Activated naive CD8-positive, alpha-beta T cell treated with anti-CD3 and anti-CD28 coated beads, Interleukin-2, amount 50 U/mL, for 24 hours (primary cell): ENCODE measurements at regions not wholly inside any gene's neighbourhood (a gene's known extent, or its start where the extent isn't known, plus 50 kb on each side); places are given as distances from the start of the nearest gene placed in this dataset.
"Not testable (repeated sequence)": the region's sequence is repeated elsewhere in the genome, so short reads cannot be mapped to it uniquely, and the experiment has no call there.

ENCODE experiments used
- ATAC-seq: fragments of 150-1000 bp; cut with Tn5 transposase; one replicate; pipeline ENCODE4 v1.10.0; 2021
- DNase-seq: peaks from one replicate; pipeline ENCODE4 v3.0.0; 2021
- H3K27ac Mint-ChIP-seq: one replicate; pipeline ENCODE4 v1.8.0; 2021; ENCODE audit warnings: mild to moderate bottlenecking, mixed read lengths
- H3K27me3 Mint-ChIP-seq: one replicate; pipeline ENCODE4 v1.8.0; 2021; ENCODE audit warnings: mixed read lengths
- H3K36me3 Mint-ChIP-seq: one replicate; pipeline ENCODE4 v1.8.0; 2021; ENCODE audit warnings: low read depth, mixed read lengths
- H3K4me1 Mint-ChIP-seq: one replicate; pipeline ENCODE4 v1.8.0; 2021; ENCODE audit warnings: mixed read lengths
- H3K4me3 Mint-ChIP-seq: one replicate; pipeline ENCODE4 v1.8.0; 2021; ENCODE audit warnings: mild to moderate bottlenecking, moderate library complexity, mixed read lengths
- H3K9me3 Mint-ChIP-seq: one replicate; pipeline ENCODE4 v1.8.0; 2021; ENCODE audit warnings: mixed read lengths

DNA sequence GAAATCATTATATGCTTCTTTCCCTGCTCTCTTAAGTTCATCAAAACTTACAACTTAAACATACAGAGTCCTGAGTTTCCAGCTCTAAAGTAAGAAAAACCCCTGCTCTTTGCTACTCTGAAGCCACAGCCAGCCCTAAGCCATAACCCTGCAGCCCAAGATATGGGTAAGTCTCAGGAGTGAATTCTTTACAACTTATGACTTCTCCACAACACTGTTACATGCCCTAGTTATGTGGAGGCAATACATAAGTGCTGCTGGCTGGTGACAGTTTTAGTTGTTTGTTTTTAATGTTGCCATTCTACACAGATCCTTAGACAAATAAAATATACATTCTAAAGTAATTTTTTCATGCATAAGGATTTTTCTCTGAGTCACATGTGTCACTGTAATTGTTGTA is 100.2 kb downstream of the FBXO8 start:
- Mint-ChIP-seq H3K9me3 (no peaks in the 10 kb centered on the region), H3K36me3 (no peaks in the 10 kb centered on the region), H3K27me3 (peaks cover 20% of the 10 kb centered on the region), H3K27ac (no peak overlapping the region), H3K4me1 (no peaks in the 10 kb centered on the region), H3K4me3 (no peak overlapping the region)
- ATAC-seq (no peak), DNase-seq (no peak)

DNA sequence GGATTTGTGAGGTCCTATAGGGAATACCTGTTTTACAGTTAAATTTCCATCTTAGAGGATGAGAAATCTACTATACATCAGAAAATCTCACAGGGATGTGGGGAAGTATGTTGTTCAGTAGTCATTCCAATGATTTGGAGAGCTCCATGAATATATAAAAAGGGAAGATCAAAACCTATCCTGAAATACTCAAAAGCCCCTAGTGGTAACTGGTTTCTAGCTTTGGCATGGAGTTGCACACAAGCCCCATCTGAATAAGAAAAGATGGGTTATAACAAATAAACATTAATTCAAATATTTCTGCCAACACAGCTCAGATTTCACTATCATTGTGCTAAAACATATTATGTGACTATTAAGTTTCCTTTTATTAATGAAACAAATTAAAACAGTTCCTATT is 101.6 kb downstream of the FBXO8 start:
- Mint-ChIP-seq H3K27me3 (peaks cover 14% of the 10 kb centered on the region), H3K9me3 (no peaks in the 10 kb centered on the region), H3K4me1 (no peaks in the 10 kb centered on the region), H3K27ac (no peak overlapping the region), H3K4me3 (no peak overlapping the region), H3K36me3 (no peaks in the 10 kb centered on the region)
- DNase-seq, result no peak
- ATAC-seq, result no peak

DNA sequence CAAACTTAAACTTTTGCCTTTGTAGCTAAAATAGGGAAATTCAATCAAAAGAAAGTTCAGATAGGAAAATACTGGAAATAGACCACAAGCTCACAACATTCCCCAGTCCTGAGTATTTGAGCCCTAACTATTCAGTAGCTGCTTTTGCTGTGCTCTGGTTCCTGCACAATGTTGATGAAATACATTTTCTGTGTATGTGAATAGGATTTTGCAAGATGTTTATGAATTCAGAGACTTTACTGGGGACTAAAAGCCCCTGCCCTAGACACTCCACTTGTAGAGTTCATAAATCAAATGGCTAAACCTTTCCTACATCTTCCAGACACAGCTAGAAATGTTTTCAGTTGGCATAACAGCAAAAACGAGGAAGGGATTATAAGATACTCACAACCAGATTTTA is 105.9 kb downstream of the FBXO8 start:
- DNase-seq (no peak), ATAC-seq (no peak)
- H3K4me3 Mint-ChIP-seq, result no peak overlapping the region
- no peaks in the 10 kb centered on the region for H3K9me3 Mint-ChIP-seq
- H3K27ac Mint-ChIP-seq, result no peak overlapping the region
- H3K27me3 Mint-ChIP-seq, result peaks cover 13% of the 10 kb centered on the region
- no peaks in the 10 kb centered on the region for H3K4me1 Mint-ChIP-seq
- no peaks in the 10 kb centered on the region for H3K36me3 Mint-ChIP-seq

DNA sequence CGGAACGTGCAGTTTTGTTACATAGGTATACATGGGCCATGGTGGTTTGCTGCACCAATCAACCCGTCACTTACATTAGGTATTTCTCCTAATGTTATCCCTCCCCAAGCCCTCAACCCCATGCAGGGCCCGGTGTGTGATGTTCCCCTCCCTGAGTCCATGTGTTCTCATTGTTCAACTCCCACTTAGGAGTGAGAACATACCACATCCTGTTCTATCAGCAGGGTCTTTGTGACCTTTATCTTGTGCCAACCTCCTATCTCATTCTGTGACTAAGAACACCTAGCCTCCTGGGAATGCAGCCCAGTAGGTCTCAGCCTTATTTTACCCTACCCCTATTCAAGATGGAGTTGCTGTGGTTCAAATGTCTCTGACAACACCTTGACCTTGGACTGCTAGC is 107.6 kb downstream of the FBXO8 start:
- H3K36me3 Mint-ChIP-seq, H3K4me1 Mint-ChIP-seq, H3K27ac Mint-ChIP-seq, DNase-seq, H3K9me3 Mint-ChIP-seq, ATAC-seq, H3K4me3 Mint-ChIP-seq: not testable (repeated sequence)
- peaks cover 13% of the 10 kb centered on the region for H3K27me3 Mint-ChIP-seq

DNA sequence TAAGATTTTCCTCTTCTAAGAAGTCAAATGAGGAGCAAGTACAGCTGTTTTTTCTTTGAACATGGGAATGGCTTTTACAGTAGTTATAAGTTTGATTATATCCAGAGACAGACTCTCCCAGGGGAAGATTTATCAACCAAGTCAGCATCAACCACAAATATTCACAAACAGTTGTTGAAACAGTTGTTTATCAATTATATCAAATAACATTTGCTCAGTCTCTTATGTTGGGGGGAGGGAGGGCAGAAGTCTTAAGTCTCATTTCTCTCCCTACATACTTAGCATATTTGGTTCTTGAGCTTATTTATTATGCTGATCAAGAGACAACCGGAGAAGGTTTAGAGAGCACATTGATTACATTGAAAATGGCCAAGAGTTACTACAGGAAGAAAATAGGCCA is 110.1 kb downstream of the FBXO8 start:
- Mint-ChIP-seq H3K27me3 (peaks cover 9% of the 10 kb centered on the region), H3K4me3 (no peak overlapping the region), H3K4me1 (no peaks in the 10 kb centered on the region), H3K27ac (no peak overlapping the region), H3K9me3 (no peaks in the 10 kb centered on the region), H3K36me3 (no peaks in the 10 kb centered on the region)
- DNase-seq (no peak), ATAC-seq (no peak)

DNA sequence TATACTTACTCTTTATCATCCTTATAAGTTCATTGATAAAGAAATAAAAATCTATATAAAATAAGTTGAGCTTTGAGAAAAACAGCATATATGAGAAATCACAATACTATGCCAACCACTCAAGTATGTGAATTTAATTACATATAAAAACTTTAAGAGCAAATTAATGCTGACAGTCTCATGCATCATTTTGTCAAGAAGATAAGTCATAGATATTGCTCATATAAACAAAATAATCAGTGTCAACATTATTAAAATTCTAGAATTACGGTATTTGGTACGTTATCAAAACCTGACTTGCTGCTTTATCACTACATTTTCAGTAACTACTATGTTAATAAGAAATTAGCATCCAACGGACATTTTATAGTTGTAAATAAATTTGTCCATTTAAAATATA is 111.2 kb downstream of the FBXO8 start:
- no peaks in the 10 kb centered on the region for H3K4me1 Mint-ChIP-seq
- no peaks in the 10 kb centered on the region for H3K36me3 Mint-ChIP-seq
- H3K4me3 Mint-ChIP-seq, result no peak overlapping the region
- no peaks in the 10 kb centered on the region for H3K9me3 Mint-ChIP-seq
- no peak overlapping the region for H3K27ac Mint-ChIP-seq
- ATAC-seq (no peak), DNase-seq (no peak)
- H3K27me3 Mint-ChIP-seq, result peaks cover 10% of the 10 kb centered on the region

DNA sequence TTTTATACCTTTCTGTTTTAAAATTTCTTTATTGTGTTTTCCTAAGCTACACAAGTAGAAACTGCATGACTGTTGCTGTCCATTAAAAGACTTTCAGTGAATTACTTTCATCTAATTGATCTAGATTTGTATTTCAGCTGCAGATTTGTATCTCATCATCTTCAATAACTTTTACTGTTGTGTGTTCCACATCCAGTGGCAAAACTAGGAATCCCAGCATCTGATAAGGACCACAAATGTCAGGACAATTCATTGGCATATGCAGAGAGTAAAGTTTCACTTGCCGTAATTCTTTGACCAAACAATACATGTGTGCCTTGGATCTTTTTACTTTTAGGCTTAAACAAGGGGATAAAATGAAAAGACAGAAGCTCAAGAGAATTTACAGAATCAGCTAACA is 112.6 kb downstream of the FBXO8 start:
- DNase-seq (no peak), ATAC-seq (no peak)
- Mint-ChIP-seq H3K4me1 (no peaks in the 10 kb centered on the region), H3K27ac (no peak overlapping the region), H3K27me3 (peaks cover 10% of the 10 kb centered on the region), H3K36me3 (no peaks in the 10 kb centered on the region), H3K9me3 (no peaks in the 10 kb centered on the region), H3K4me3 (no peak overlapping the region)

DNA sequence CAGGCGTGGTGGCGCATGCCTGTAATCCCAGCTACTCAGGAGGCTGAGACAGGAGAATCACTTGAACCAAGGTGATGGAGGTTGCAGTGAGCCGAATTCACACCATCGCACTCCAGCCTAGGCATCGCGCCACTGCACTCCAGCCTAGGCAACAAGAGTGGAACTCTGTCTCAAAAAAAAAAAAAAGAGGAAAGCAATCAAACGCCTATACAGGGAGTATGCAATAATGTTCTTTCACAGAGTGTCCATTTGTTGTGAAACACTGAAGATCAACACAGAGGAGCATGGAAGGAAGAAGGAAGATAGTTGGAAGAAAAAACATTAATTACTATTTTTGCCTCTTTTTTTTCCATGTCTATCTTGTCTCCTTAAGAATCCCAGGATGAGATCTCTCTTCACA is 113.4 kb downstream of the FBXO8 start:
- H3K27me3 Mint-ChIP-seq, result peaks cover 8% of the 10 kb centered on the region
- H3K4me3 Mint-ChIP-seq, result no peak overlapping the region
- no peak overlapping the region for H3K27ac Mint-ChIP-seq
- DNase-seq (no peak), ATAC-seq (no peak)
- H3K36me3 Mint-ChIP-seq, result no peaks in the 10 kb centered on the region
- no peaks in the 10 kb centered on the region for H3K4me1 Mint-ChIP-seq
- H3K9me3 Mint-ChIP-seq, result no peaks in the 10 kb centered on the region

DNA sequence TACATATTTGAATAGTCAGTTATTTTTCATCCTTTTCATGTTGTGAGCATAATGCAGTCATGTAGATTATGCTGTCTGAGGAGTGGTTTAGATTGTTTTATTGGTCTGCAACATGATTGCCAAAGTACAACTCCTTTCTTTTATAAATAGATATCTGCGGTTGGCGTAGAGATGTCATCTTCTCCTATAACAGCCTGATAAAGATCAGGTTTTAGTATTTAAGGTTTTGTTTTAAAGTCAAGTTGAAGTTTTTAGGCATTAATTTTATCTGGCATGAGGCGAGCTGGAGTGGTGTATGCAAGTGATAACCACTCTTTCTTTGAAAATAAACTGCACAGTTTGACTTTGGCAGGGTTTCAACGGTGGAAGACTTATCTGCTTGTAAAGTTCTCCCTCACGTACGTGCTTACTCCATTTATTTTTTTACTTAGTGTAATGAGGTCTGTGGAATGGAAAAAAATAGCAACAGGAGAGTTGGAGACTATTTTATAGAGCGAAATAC is 126.3 kb downstream of the FBXO8 start:
- Mint-ChIP-seq H3K4me1 (no peaks in the 10 kb centered on the region), H3K36me3 (no peaks in the 10 kb centered on the region), H3K27me3 (peaks cover 15% of the 10 kb centered on the region), H3K4me3 (no peak overlapping the region), H3K27ac (no peak overlapping the region), H3K9me3 (no peaks in the 10 kb centered on the region)
- DNase-seq (no peak), ATAC-seq (no peak)

DNA sequence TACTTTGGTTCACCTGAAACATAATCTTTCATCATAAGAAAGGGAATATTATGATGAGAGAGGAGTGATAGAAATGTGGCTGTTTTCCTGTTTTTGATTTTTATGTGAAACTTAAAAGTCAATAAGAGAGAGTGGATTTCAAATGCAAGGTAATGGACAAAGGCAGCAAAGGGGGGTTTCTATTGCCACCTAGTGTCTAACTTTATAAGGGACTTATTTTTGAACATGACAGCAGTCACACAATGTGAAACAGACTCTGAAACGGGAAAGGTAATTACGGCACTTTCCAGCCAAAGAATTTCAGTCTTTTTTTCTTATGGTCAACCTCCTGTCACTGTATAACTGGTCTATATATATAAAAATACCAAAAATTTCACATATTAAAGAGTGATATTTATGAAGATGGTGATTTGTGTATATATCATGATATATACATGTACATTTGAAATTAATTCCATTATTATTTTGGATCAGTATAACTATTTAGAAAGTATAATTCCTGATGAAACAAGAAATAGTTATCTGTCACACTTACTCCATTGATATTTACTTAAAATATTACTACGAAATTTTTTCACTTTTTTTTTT is 127.1 kb downstream of the FBXO8 start:
- H3K36me3 Mint-ChIP-seq, result no peaks in the 10 kb centered on the region
- peak; percentile 43 for ATAC-seq
- no peak for DNase-seq
- H3K4me3 Mint-ChIP-seq, result no peak overlapping the region
- H3K4me1 Mint-ChIP-seq, result no peaks in the 10 kb centered on the region
- H3K27me3 Mint-ChIP-seq, result peaks cover 15% of the 10 kb centered on the region
- H3K9me3 Mint-ChIP-seq, result no peaks in the 10 kb centered on the region
- no peak overlapping the region for H3K27ac Mint-ChIP-seq

DNA sequence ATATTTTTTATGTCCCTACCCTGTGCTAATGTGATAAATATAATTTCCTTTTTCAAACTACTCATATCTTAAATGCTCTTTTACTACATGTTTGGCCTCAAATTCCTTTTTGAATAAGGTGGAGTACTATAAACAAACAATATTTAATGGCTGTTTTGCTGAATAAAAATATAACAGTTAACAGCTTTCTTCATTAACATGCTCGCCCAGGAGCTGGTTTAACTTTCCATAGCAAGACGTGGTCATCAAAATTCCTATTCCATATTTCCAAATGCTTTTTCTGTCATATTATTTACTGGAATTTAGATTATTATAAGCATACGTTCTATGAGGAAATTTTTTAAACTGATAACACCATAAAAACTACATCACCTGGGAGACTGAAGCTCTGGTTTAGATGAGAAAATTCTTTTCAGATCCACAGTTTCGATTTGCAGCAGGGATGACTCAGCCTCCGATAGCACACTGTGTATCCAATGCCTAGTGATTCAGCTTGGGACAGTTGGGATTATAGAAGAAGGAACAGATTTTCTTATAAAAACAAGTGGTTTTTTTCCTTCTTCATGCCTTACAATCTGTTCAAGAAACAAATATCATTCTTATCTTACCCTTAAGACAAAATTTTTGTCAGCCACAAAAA is 129.1 kb downstream of the FBXO8 start:
- ATAC-seq (no peak), DNase-seq (no peak)
- Mint-ChIP-seq H3K9me3 (no peaks in the 10 kb centered on the region), H3K27me3 (peaks cover 17% of the 10 kb centered on the region), H3K36me3 (no peaks in the 10 kb centered on the region), H3K4me3 (no peak overlapping the region), H3K27ac (no peak overlapping the region), H3K4me1 (no peaks in the 10 kb centered on the region)

DNA sequence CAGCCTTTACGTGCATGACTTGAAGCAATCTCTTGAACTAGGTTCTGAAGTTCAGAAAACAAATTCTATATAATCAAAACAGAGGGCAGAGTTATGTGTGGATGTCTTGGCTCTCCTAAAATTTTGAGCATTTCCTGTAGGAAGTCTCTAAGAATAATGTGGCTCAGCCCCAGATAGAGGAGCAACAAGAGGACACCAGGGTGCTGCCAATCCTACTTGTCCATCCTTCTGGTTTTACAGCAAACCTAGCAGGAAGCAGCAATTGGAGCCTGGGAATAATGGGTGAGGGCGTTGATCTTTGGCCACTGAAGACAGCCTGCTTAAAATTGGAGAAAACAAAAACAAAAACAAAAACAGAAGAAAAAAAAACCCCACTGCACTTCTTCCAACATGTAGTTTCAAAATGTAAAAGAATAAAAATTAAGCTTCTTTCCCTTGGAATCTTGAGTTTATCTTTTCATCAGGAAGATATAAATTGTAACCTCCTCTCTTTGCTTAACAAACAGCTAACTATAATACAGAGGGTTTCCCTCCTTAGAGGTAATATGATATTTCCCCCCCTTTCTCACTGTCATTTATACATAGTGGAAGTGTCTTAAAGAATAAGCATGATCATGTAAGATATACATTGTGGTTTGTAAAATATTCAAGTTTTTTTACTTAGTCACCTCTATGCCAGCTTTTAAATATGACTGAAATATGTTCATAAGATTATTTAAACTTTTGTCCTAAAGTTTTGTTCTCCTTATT is 130.6 kb downstream of the FBXO8 start:
- H3K27me3 Mint-ChIP-seq, result peaks cover 17% of the 10 kb centered on the region
- ATAC-seq, result no peak
- H3K27ac Mint-ChIP-seq, result no peak overlapping the region
- no peak for DNase-seq
- no peaks in the 10 kb centered on the region for H3K4me1 Mint-ChIP-seq
- H3K36me3 Mint-ChIP-seq, result no peaks in the 10 kb centered on the region
- H3K9me3 Mint-ChIP-seq, result no peaks in the 10 kb centered on the region
- H3K4me3 Mint-ChIP-seq, result no peak overlapping the region

DNA sequence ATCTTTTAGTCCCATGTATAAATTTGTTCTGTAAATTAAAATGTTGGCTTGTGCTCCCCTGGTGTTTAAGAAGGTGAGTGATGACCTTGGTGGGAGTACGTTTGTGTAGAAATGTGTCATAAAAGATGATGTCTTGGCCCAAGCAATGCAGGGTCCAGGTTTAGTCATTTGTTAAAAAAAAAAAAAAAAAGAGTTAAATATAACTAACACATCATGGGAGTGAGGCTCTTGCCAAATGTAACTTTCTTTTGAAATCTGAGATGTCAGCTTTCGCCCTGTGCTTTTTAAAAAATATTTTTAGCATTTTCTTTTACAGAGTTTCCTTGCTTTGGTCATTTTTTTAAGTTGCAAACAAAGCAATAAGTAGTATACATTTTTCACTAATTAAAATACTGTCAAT is 135.6 kb downstream of the FBXO8 start:
- Mint-ChIP-seq H3K36me3 (no peaks in the 10 kb centered on the region), H3K4me3 (no peak overlapping the region), H3K4me1 (no peaks in the 10 kb centered on the region), H3K27me3 (peaks cover 18% of the 10 kb centered on the region), H3K9me3 (no peaks in the 10 kb centered on the region), H3K27ac (no peak overlapping the region)
- DNase-seq (no peak), ATAC-seq (no peak)

DNA sequence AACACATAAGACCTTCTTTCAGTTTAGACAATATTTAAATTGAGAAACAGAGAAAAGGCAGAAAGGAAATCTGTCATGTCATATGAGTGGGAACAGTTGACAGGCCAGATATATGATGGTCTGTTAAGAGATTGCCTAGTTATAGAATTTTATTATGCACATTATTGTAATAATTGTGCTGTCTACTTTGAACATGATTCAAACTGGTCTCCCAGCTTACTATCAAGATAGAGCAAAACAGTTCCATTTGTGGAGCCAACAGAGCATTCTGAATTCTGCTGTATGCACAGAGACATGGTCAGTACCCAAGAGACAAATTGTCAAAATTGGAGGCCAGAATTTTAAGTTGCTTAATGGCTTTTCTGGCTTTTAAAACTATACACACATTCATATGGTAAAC is 139.4 kb downstream of the FBXO8 start:
- peaks cover 10% of the 10 kb centered on the region for H3K27me3 Mint-ChIP-seq
- H3K4me3 Mint-ChIP-seq, result no peak overlapping the region
- no peaks in the 10 kb centered on the region for H3K9me3 Mint-ChIP-seq
- no peak for ATAC-seq
- no peaks in the 10 kb centered on the region for H3K4me1 Mint-ChIP-seq
- no peak overlapping the region for H3K27ac Mint-ChIP-seq
- DNase-seq, result no peak
- H3K36me3 Mint-ChIP-seq, result no peaks in the 10 kb centered on the region

DNA sequence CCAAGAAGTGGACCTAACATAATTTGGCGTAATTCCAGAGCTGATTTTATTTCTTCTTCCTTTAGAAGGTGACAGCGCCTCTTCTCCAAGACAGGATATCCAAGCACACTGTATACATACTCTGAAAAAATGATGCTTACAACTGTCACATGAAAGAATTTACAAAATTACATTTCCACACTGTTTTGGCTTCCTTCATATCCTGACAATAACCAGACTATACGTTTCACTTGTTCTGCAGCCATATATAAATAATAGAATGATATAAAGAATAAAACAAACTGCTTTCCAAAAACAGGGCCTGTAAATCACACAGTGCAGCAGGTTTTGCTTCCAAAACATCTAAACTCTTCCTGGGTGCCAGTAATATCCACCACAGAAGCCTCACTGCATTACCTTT is 141.6 kb downstream of the FBXO8 start:
- H3K27me3 Mint-ChIP-seq, result peaks cover 5% of the 10 kb centered on the region
- no peaks in the 10 kb centered on the region for H3K9me3 Mint-ChIP-seq
- DNase-seq, result no peak
- H3K4me3 Mint-ChIP-seq, result no peak overlapping the region
- no peak for ATAC-seq
- H3K36me3 Mint-ChIP-seq, result no peaks in the 10 kb centered on the region
- H3K27ac Mint-ChIP-seq, result no peak overlapping the region
- H3K4me1 Mint-ChIP-seq, result no peaks in the 10 kb centered on the region
